NCI-H524 (cell line): ENCODE measurements at regions not wholly inside any gene's neighbourhood (a gene's known extent, or its start where the extent isn't known, plus 50 kb on each side); places are given as distances from the start of the nearest gene placed in this dataset.
"Not testable (repeated sequence)": the region's sequence is repeated elsewhere in the genome, so short reads cannot be mapped to it uniquely, and the experiment has no call there.

Source experiments
- DNase-seq, 2 experiments: peaks; one replicate each; lab custom pipeline; 2025; lab: John Stamatoyannopoulos, UW

DNA sequence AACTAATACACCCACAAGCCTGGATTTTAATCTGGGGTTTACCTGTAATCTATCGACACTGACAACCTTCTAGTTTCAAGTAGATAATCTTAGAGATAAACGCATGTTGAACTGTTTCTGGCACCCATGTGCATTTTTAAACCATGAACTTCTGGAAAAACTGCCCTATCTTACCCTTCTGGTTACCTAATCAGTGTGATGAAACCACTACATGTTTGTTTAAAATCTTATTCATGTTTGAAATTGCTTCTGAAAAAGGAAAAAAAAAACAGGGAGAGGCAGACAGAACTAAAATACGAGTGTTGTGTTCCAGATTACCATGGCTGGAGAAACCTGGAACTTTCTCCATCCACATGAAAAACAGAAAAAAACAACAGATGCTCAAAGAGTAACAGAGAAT is 139.3 kb downstream of the MID1IP1 start:
- no peak for DNase-seq

GRCh38 chrX:38941675-38942074 is 140.4 kb downstream of the MID1IP1 start:
- DNase-seq: no peak

DNA sequence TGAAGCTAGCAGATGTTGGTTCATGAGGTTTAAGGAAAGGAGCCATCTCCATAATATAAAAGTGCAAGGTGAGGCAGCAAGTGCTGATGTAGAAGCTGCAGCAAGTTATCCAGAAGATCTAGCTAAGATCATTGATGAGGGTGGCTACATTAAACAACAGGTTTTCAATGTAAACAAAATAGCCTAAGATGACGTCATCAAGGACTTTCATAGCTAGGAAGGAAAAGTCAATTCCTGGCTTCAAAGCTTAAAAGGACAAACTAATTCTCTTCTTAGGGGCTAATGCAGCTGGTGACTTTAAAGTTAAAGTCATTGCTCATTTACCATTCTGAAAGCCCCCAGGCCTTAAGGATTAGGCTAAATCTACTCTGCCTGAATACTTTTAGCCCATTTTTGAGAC is 141.9 kb downstream of the MID1IP1 start:
- no peak for DNase-seq

DNA sequence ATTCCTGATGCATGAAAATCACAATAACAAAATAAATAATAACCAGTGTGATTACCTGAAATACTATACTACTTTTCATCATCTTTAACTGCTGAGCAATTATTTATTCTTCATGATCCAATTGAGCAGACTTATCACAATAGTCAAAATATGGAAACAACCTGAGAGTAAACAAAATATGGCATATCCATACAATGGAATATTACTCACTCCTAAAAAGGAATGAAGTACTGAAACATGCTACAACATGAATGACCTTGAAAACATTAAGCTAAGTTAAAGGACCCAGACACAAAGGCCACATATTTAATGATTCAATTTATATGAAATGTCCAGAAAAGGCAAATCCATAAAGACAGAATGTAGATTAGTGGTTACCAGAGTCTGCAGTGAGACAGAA is 146.8 kb downstream of the MID1IP1 start:
- no peak for DNase-seq

DNA sequence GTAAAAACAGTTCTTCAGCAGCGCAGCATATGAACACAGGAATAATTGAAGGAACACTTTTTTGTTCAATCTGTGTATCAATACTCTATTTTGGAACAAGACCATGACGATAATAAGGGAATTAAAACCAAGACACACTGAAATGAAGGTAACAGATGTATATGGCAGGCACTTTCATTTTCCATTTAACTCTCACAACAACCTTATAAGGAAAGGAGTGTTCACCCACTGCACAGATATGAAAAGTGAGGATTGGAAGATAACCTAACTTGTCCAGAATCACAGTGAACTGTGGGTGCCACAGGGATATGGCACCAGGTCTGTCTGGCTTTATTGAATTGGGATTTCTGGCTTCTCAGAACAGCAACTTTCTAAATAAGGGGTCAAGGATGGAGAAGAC is 153.3 kb downstream of the MID1IP1 start:
- DNase-seq: no peak

GRCh38 chrX:38959736-38960135 is 158.5 kb downstream of the MID1IP1 start:
- DNase-seq: no peak

GRCh38 chrX:38960137-38960536 is 158.9 kb downstream of the MID1IP1 start:
- no peak for DNase-seq

DNA sequence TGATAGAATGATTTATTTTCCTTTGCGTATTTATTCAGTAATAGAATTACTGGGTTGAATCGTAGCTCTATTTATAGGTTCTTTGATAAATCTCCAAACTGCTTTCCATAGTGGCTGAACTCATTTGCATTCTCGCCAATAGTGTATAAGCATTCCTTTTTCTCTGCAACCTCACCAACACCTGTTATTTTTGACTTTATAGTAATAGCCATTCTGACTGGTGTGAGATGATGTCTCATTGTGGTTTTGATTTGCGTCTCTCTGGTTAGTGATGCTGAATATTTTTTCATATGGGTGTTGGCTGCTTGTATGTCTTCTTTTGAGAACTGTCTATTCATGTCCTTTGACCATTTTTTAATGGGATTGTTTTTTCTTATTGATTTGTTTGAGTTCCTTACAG is 160.7 kb downstream of the MID1IP1 start:
- no peak for DNase-seq

DNA sequence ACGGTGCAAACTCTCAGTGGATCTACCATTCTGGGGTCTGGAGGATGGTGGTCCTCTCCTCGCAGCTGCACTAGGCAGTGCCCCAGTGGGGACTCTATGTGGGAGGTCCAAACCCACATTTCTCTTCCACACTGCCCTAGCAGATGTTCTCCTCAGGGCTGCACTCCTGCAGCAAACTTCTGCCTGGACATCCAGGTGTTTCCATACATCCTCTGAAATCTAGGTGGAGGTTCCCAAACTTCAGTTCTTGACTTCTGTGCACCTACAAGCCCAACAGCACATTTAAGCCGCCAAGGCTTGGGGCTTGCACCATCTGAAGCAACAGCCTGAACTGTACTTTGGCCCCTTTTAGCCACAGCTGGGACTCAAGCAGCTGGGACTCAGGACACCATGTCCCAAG is 162.0 kb downstream of the MID1IP1 start:
- not testable (repeated sequence) for DNase-seq

DNA sequence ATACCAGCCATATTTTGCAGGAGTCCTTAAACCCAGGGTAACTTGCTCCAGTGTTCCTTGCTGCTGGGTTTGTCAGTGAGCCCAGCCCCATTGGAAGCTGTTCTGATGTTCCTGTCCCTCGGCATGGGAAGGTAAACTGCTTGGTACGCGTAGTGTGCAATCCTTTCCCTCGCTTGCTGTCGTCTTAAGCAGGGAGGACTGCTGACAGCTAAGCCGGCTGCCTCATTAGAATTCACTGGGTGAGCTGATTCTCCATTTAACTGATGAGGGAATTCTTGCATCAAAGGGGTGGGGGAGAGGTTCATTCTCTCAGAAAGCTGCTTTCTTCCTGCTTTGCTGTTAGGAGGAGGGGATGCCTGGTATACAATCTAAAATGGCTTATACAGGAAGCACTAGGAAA is 164.6 kb downstream of the MID1IP1 start:
- DNase-seq: no peak

- DNase-seq: peak; percentile 68 to 90
Observed at GRCh38 chrX:38968344-38969216, 167.3 kb downstream of the MID1IP1 start.

- DNase-seq: no peak
Observed at GRCh38 chrX:38970074-38970473, 168.8 kb downstream of the MID1IP1 start.

DNA sequence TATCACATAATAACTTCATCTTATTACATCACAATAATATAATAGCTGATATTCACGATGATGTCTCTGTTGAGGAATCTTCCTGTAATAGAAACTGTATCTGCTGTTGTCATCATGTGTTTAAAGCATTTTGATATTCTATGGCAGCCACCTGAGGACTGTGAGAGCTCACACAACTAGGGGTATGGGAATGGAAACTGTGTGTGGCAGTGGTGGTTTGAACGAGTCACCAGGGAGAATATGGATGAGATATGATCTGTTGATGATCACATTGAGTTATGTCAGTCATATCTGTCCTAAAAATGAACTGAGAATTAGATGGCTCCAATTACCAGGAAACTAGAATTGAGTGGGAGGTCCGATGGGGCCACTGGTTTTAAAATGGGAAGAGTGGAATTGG is 169.6 kb downstream of the MID1IP1 start:
- DNase-seq: no peak

GRCh38 chrX:38973322-38973721 is 172.1 kb downstream of the MID1IP1 start:
- DNase-seq: no peak

DNA sequence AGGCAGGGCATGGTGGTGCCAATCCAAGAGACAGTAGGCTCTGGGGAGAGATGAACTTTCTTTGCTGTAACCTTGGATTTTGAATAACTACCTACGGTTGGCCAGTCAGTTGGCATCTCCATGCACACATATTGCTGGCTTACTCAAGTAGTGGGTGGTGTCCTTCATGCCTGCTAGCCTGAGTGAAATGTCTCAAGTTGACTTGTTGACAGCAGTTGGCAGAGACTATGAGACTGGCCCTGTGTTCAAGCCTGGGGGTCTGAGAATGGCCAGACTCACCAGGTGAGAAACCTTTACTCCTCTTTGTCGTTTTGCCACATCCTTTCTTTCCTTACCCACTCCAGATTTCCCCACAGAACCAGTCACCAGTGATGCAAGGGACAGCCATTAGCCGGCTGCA is 173.3 kb downstream of the MID1IP1 start:
- DNase-seq: no peak

DNA sequence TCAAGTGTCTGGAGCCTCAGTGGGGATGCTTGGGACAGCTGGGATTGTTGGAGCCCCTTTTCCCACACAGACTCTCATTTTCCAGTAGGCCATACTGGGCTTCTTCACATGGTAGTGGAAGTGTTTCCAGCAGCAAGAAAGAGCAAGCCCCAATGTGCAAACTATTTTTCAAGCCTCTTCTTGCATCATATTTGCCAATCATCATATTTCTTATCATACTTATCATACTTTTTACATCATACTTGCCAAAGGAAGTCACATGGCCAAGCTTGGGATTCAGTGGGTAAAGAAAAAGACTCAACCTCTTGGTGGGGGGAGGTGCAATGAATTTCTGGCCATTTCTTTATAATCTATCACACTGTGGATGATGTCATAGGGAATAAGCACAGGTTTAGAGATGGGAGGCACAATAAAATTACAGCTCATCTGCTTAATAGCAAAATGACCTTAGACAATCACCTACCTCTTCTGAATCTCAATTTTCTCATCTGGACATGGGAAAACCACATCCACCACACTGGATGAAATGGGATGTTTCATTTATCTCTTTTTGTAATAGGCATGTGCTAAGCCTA is 174.2 kb downstream of the MID1IP1 start:
- DNase-seq: no peak

GRCh38 chrX:38982370-38982769 is 181.1 kb downstream of the MID1IP1 start:
- DNase-seq: no peak

- no peak for DNase-seq
Observed at GRCh38 chrX:38982843-38983242, 181.6 kb downstream of the MID1IP1 start.

- DNase-seq: peak; percentile 49 to 76
Observed at GRCh38 chrX:38985375-38985774, 184.1 kb downstream of the MID1IP1 start.

- no peak for DNase-seq
Observed at GRCh38 chrX:38985945-38986344, 184.7 kb downstream of the MID1IP1 start.

DNA sequence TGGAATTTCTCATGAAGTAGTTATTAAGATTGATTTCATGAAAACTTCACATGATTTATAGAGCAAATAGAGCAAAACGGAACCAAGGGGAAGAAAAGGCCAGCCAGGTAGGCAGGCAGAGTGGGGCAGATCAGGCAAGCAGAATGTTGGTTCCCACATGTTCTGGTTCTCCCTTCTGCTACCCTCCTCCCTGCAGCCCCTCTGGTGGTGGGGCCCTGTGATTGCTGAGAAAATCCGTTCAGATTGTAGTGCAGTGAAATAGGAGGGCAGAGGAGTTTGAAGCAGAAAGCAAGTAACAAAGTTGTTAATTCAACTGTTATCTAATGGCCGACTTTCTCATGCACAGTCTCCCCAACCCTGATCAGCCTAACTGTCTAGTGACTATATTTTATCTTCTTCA is 185.3 kb downstream of the MID1IP1 start:
- DNase-seq: peak in 1 of 2 experiments; percentile 30

- DNase-seq: peak; percentile 88 to 96
Observed at GRCh38 chrX:38987198-38987651, 186.0 kb downstream of the MID1IP1 start.

DNA sequence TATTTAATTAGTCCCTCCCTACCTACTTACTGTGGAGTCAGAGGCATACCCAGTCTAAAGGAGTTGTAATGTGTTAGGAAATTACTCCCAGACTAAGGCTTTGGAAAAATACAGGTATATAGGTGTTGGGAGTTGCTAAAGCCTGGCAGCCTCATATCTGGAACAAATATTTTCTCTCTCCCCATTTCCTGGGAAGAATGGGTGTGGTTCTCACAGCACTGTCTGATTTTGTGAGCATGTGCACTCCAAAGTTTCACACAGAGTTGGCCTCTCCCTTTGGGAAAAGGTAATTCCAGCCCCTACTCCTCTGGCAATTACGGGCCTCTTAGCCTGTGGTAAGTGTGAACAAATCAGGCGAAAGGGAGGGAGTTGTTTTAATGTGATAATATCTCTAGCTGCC is 187.0 kb downstream of the MID1IP1 start:
- DNase-seq: no peak

DNA sequence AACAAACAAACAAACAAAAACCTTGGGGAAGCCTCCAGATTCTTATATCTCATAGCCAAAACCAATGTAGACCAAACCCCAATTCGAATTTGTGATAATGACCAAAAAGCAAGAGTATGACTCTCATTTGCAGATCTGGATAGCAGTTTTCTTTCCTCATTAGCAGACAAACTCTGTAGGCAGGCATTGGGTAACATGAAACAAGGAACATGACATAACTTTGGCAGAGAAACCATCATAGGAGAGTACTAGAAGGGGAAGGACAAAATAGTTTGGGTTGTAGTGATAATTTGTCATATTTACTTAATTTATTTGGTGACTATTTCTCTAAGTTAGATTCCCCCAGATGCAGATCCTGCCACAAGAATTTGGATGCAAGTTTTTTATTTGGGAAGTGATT is 187.8 kb downstream of the MID1IP1 start:
- DNase-seq: no peak
